B cell (primary cell): ENCODE measurements at regions not wholly inside any gene's neighbourhood (a gene's known extent, or its start where the extent isn't known, plus 50 kb on each side); places are given as distances from the start of the nearest gene placed in this dataset.

ENCODE experiments used
- ATAC-seq: fragments of 200-7000 bp; cut with Tn5 transposase; one replicate; pipeline ENCODE4 v1.10.0; 2021; ENCODE audit warnings: low read depth, mild to moderate bottlenecking, moderate number of reproducible peaks, moderate library complexity
- CTCF ChIA-PET: fragments of 350-600 bp; sonication (Branson Sonifier 250); formaldehyde crosslinking; loops from one replicate; lab custom pipeline; 2021; ENCODE audit warnings: antibody characterized with exemption, inconsistent platforms; lab: Charles Lee
- POLR2A ChIA-PET: fragments of 350-600 bp; sonication (Branson Sonifier 250); formaldehyde crosslinking; loops from one replicate; lab custom pipeline; 2021; ENCODE audit warnings: antibody characterized with exemption; lab: Charles Lee
- DNase-seq: peaks from one replicate; pipeline ENCODE4 v3.0.0; 2013
- H2AFZ ChIP-seq: 2 replicates; pipeline ENCODE4 v1.6.1; 2012; ENCODE audit warnings: mild to moderate bottlenecking, low read depth, low read length; ENCODE audit not compliant: insufficient read depth, poor library complexity, severe bottlenecking
- H3K27ac ChIP-seq, 2 donors: 1 replicate in 1 of 2; 2 replicates in 1 of 2; pipeline ENCODE4 v1.5.1; 2012 to 2013; ENCODE audit warnings: low read length in 2 of 2, mild to moderate bottlenecking in 2 of 2, moderate library complexity in 1 of 2
- H3K27me3 ChIP-seq, 4 experiments: fragments of 200-600 bp in 1 of 4; sonication (generic) in 1 of 4; replicated peaks in 1 of 4; 1 replicate in 2 of 4; 2 replicates in 2 of 4; pipeline versions ENCODE4 v1.6.1 to v1.7.0; 2013 to 2016; ENCODE audit warnings: low read length in 3 of 4, mild to moderate bottlenecking in 2 of 4, mixed read lengths in 1 of 4, moderate library complexity in 1 of 4; ENCODE audit not compliant: insufficient read depth in 4 of 4, control insufficient read depth in 3 of 4; ENCODE audit errors: control extremely low read depth in 1 of 4
- H3K36me3 ChIP-seq, 2 experiments: replicated peaks in 1 of 2; 1 replicate in 1 of 2; 2 replicates in 1 of 2; pipeline versions ENCODE4 v1.6.1 to v1.7.1; 2013; ENCODE audit warnings: low read length in 1 of 2; ENCODE audit not compliant: insufficient read depth in 2 of 2, control insufficient read depth in 1 of 2; ENCODE audit errors: control extremely low read depth in 1 of 2, extremely low read depth in 1 of 2
- H3K4me1 ChIP-seq, 2 donors: fragments of 200-600 bp in 1 of 2; sonication (generic) in 1 of 2; 1 replicate in 1 of 2; 2 replicates in 1 of 2; pipeline versions ENCODE4 v1.5.1 to v1.6.1; 2013 to 2017; ENCODE audit warnings: low read length in 2 of 2; ENCODE audit not compliant: control insufficient read depth in 2 of 2, insufficient read depth in 2 of 2
- H3K4me2 ChIP-seq: replicated peaks from 2 replicates; pipeline ENCODE3; 2012; ENCODE audit warnings: mild to moderate bottlenecking, low read depth, low read length; ENCODE audit not compliant: poor library complexity, severe bottlenecking
- H3K4me3 ChIP-seq, 5 experiments: fragments of 200-600 bp in 1 of 5; sonication (generic) in 1 of 5; 1 replicate in 3 of 5; 2 replicates in 2 of 5; pipeline versions ENCODE4 v1.5.1 to v1.7.0; 2011 to 2016; ENCODE audit warnings: low read length in 4 of 5, mild to moderate bottlenecking in 4 of 5, low read depth in 2 of 5, control low read depth in 1 of 5, moderate library complexity in 1 of 5; ENCODE audit not compliant: insufficient read depth in 1 of 5; ENCODE audit errors: control extremely low read depth in 1 of 5, extremely low read depth in 1 of 5
- H3K79me2 ChIP-seq: fragments of 200-600 bp; sonication (generic); one replicate; pipeline ENCODE4 v1.6.0; 2016; ENCODE audit warnings: low read length; ENCODE audit not compliant: control insufficient read depth, insufficient read depth
- H3K9ac ChIP-seq: fragments of 200-600 bp; sonication (generic); 2 replicates; pipeline ENCODE4 v1.6.1; 2017; ENCODE audit warnings: mild to moderate bottlenecking, low read length, moderate library complexity
- H3K9me3 ChIP-seq, 3 donors: one replicate each; pipeline versions ENCODE4 v1.6.1 to v1.7.1; 2013; ENCODE audit warnings: low read length in 2 of 3; ENCODE audit not compliant: control insufficient read depth in 2 of 3, insufficient read depth in 1 of 3; ENCODE audit errors: control extremely low read depth in 1 of 3
- H4K20me1 ChIP-seq: 2 replicates; pipeline ENCODE4 v1.6.0; 2012; ENCODE audit warnings: mild to moderate bottlenecking, low read length; ENCODE audit not compliant: insufficient read depth, control insufficient read depth, poor library complexity, severe bottlenecking
- H3K27ac Mint-ChIP-seq: one replicate; pipeline ENCODE4 v1.8.0; 2021; ENCODE audit warnings: mixed read lengths
- H3K27me3 Mint-ChIP-seq: one replicate; pipeline ENCODE4 v1.8.0; 2021; ENCODE audit warnings: mixed read lengths
- H3K4me1 Mint-ChIP-seq: one replicate; pipeline ENCODE4 v1.8.0; 2021; ENCODE audit warnings: mixed read lengths
- H3K4me3 Mint-ChIP-seq: one replicate; pipeline ENCODE4 v1.8.0; 2021; ENCODE audit warnings: mixed read lengths
- H3K9me3 Mint-ChIP-seq: one replicate; pipeline ENCODE4 v1.8.0; 2022; ENCODE audit warnings: mixed read lengths; ENCODE audit not compliant: insufficient read depth
- CTCF ChIP-seq: fragments of 200-600 bp; IDR thresholded peaks from one replicate; pipeline ENCODE4 v1.8.0; 2022; ENCODE audit warnings: antibody characterized with exemption, mild to moderate bottlenecking
- EZH2 ChIP-seq: IDR thresholded peaks from 2 replicates; pipeline ENCODE4 v1.6.1; 2012; ENCODE audit warnings: borderline replicate concordance, low read depth, mild to moderate bottlenecking, moderate library complexity, low read length; ENCODE audit not compliant: insufficient read depth, poor library complexity, severe bottlenecking
- WGBS: methylation state at CpG from one replicate; pipeline ENCODE4 v1.1.5; 2013; ENCODE audit warnings: missing lambda C conversion rate; ENCODE audit not compliant: insufficient coverage; 5-methylcytosine and 5-hydroxymethylcytosine counted together
- intact Hi-C: fragments of 100-400 bp; cut with micrococcal nuclease; formaldehyde crosslinking; loops from one replicate; pipeline ENCODE4 v1.10.0; 2022

- Histone ChIP-seq H3K27ac (no peak overlapping the region), H3K79me2 (no peaks in the 10 kb centered on the region), H3K9ac (no peak overlapping the region), H3K4me3 (no peak overlapping the region), H3K9me3 (no peaks in the 10 kb centered on the region), H4K20me1 (no peaks in the 10 kb centered on the region), H3K4me1 (no peaks in the 10 kb centered on the region), H3K36me3 (no peaks in the 10 kb centered on the region), H3K27me3 (no peaks in the 10 kb centered on the region), H2AFZ (no peak overlapping the region), H3K4me2 (no peak overlapping the region)
- TF ChIP-seq CTCF (no peak), EZH2 (no peak)
- ATAC-seq = no peak
- H3K4me1 Mint-ChIP-seq = no peaks in the 10 kb centered on the region
- no peak for DNase-seq
- CTCF ChIA-PET = no interaction called here
- H3K27me3 Mint-ChIP-seq = no peaks in the 10 kb centered on the region
- H3K27ac Mint-ChIP-seq = no peak overlapping the region
- POLR2A ChIA-PET = no interaction called here
- intact Hi-C loops = no loop called here
- no peaks in the 10 kb centered on the region for H3K9me3 Mint-ChIP-seq
- no peak overlapping the region for H3K4me3 Mint-ChIP-seq
These were observed 333.2 kb upstream of the UBE2E3 start for GRCh38 chr2:180647221-180647620.

GRCh38 chr2:180646756-180647155 is 333.6 kb upstream of the UBE2E3 start:
- H3K9me3 Mint-ChIP-seq = no peaks in the 10 kb centered on the region

More at GRCh38 chr2:180646756-180647155, 333.6 kb upstream of the UBE2E3 start:
- no peaks in the 10 kb centered on the region for H3K4me1 Mint-ChIP-seq
- CTCF ChIA-PET = no interaction called here
- TF ChIP-seq EZH2 = no peak
- no peak for TF ChIP-seq CTCF
- H3K27ac Mint-ChIP-seq = no peak overlapping the region
- intact Hi-C loops = no loop called here
- Histone ChIP-seq H3K36me3 (no peaks in the 10 kb centered on the region), H3K27me3 (no peaks in the 10 kb centered on the region), H3K9ac (no peak overlapping the region), H3K9me3 (no peaks in the 10 kb centered on the region), H3K4me3 (no peak overlapping the region), H2AFZ (no peak overlapping the region), H3K4me1 (no peaks in the 10 kb centered on the region), H3K4me2 (no peak overlapping the region), H3K79me2 (no peaks in the 10 kb centered on the region), H3K27ac (no peak overlapping the region), H4K20me1 (no peaks in the 10 kb centered on the region)
- no peak overlapping the region for H3K4me3 Mint-ChIP-seq
- H3K27me3 Mint-ChIP-seq = no peaks in the 10 kb centered on the region
- ATAC-seq (no peak), DNase-seq (no peak)
- no CpG with 5 or more reads among the region's 2 CpGs for WGBS
- POLR2A ChIA-PET = no interaction called here
